OCI-LY1 (cell line): ENCODE measurements at regions not wholly inside any gene's neighbourhood (a gene's known extent, or its start where the extent isn't known, plus 50 kb on each side); places are given as distances from the start of the nearest gene placed in this dataset.

Experiments
- CTCF ChIP-seq: fragments of 200-600 bp; sonication (generic), shearing (Covaris generic); IDR thresholded peaks from 2 replicates; pipeline ENCODE4 v1.5.1; 2017; ENCODE audit warnings: mild to moderate bottlenecking, antibody characterized with exemption, low read length, moderate library complexity, mixed read lengths
- EZH2 ChIP-seq: fragments of 200-600 bp; sonication (generic), shearing (Covaris generic); IDR thresholded peaks from 2 replicates; pipeline ENCODE4 v1.8.0; 2017; ENCODE audit warnings: borderline replicate concordance, mixed run types, mild to moderate bottlenecking, antibody characterized with exemption, low read length, moderate library complexity, mixed read lengths

- TF ChIP-seq CTCF (no peak), EZH2 (no peak)
These were observed 164.6 kb downstream of the RTP5 start for GRCh38 chr2:242034138-242034537.
